HEK293 (cell line): ENCODE measurements at regions not wholly inside any gene's neighbourhood (a gene's known extent, or its start where the extent isn't known, plus 50 kb on each side); places are given as distances from the start of the nearest gene placed in this dataset.

Experiments
- CTCF ChIA-PET: fragments of 350-600 bp; formaldehyde crosslinking; extraction: SDS; loops from one replicate; lab custom pipeline; 2021; ENCODE audit warnings: antibody characterized with exemption; lab: Yijun Ruan, JAX
- POLR2A ChIA-PET: fragments of 300-600 bp; formaldehyde crosslinking; extraction: SDS; loops from one replicate; lab custom pipeline; 2020; ENCODE audit warnings: antibody characterized with exemption, inconsistent platforms; lab: Yijun Ruan, JAX
- H3K27ac ChIP-seq: fragments of 200-500 bp; sonication (Bioruptor generic); 2 replicates; pipeline ENCODE4 v1.5.1; 2014; ENCODE audit warnings: low read depth, low read length, control low read depth, inconsistent platforms; ENCODE audit errors: extremely low read depth
- H3K36me3 ChIP-seq, 2 experiments: fragments of 200-500 bp in 1 of 2; sonication (Bioruptor generic) in 1 of 2; 1 replicate in 1 of 2; 2 replicates in 1 of 2; pipeline ENCODE4 v1.5.1; 2014 to 2017; ENCODE audit warnings: inconsistent platforms in 2 of 2, low read length in 2 of 2; ENCODE audit not compliant: control insufficient read depth in 2 of 2, insufficient read depth in 1 of 2
- H3K4me1 ChIP-seq: fragments of 200-500 bp; sonication (Bioruptor generic); 2 replicates; pipeline ENCODE4 v1.5.1; 2014; ENCODE audit warnings: mild to moderate bottlenecking, low read length, inconsistent platforms; ENCODE audit not compliant: control insufficient read depth, insufficient read depth
- H3K4me3 ChIP-seq: 2 replicates; pipeline ENCODE4 v1.5.1; 2011; ENCODE audit warnings: low read depth, mild to moderate bottlenecking, control low read depth, low read length, moderate library complexity
- H3K9me3 ChIP-seq: fragments of 200-500 bp; sonication (Bioruptor generic); 2 replicates; pipeline ENCODE4 v1.5.1; 2014; ENCODE audit warnings: low read depth, low read length, inconsistent platforms; ENCODE audit not compliant: control insufficient read depth, insufficient read depth
- KLF9 ChIP-seq: fragments of 450-650 bp; formaldehyde crosslinking; IDR thresholded peaks from 2 replicates; pipeline ENCODE4 v1.5.1; 2016; ENCODE audit warnings: missing biosample characterization, missing genetic modification characterization, low read depth
- OSR2 ChIP-seq: fragments of 450-650 bp; formaldehyde crosslinking; IDR thresholded peaks from 2 replicates; pipeline ENCODE4 v1.5.1; 2016; ENCODE audit warnings: missing biosample characterization, missing genetic modification characterization
- PRDM2 ChIP-seq: fragments of 450-650 bp; formaldehyde crosslinking; IDR thresholded peaks from 2 replicates; pipeline ENCODE4 v1.5.1; 2016; ENCODE audit warnings: missing biosample characterization, missing genetic modification characterization, borderline replicate concordance
- ZBTB1 ChIP-seq: fragments of 450-650 bp; formaldehyde crosslinking; IDR thresholded peaks from 2 replicates; pipeline ENCODE4 v1.5.1; 2016; ENCODE audit warnings: missing biosample characterization, missing genetic modification characterization
- ZNF121 ChIP-seq: fragments of 450-650 bp; formaldehyde crosslinking; IDR thresholded peaks from 2 replicates; pipeline ENCODE4 v1.5.1; 2016; ENCODE audit warnings: missing biosample characterization, missing genetic modification characterization
- ZNF211 ChIP-seq: fragments of 450-650 bp; formaldehyde crosslinking; IDR thresholded peaks from 2 replicates; pipeline ENCODE4 v1.5.1; 2016; ENCODE audit warnings: low read depth, missing biosample characterization, missing genetic modification characterization
- ZNF274 ChIP-seq, 2 experiments: fragments of 200-500 bp in 1 of 2; fragments of 450-650 bp in 1 of 2; sonication (Bioruptor generic) in 1 of 2; formaldehyde crosslinking in 1 of 2; IDR thresholded peaks; 2 replicates each; pipeline versions ENCODE4 v1.5.1 to v1.6.1; 2014 to 2016; ENCODE audit warnings: borderline replicate concordance in 1 of 2, inconsistent platforms in 1 of 2, low read length in 1 of 2, missing biosample characterization in 1 of 2, missing genetic modification characterization in 1 of 2
- ZNF416 ChIP-seq: fragments of 450-650 bp; formaldehyde crosslinking; IDR thresholded peaks from 2 replicates; pipeline ENCODE4 v1.5.1; 2016; ENCODE audit warnings: missing biosample characterization, missing genetic modification characterization
- ZNF544 ChIP-seq: fragments of 450-650 bp; formaldehyde crosslinking; IDR thresholded peaks from 2 replicates; pipeline ENCODE4 v1.5.0; 2017; ENCODE audit warnings: missing biosample characterization, missing genetic modification characterization
- ZNF555 ChIP-seq: fragments of 450-650 bp; formaldehyde crosslinking; conservative IDR thresholded peaks from 2 replicates; pipeline ENCODE4 v1.5.1; 2017; ENCODE audit warnings: missing biosample characterization, mild to moderate bottlenecking, missing genetic modification characterization, inconsistent platforms
- ZNF843 ChIP-seq: fragments of 450-650 bp; formaldehyde crosslinking; IDR thresholded peaks from 2 replicates; pipeline ENCODE4 v1.5.1; 2016; ENCODE audit warnings: missing biosample characterization, missing genetic modification characterization
- TF ChIP-seq, protein P1 (sequence below): fragments of 450-650 bp; formaldehyde crosslinking; IDR thresholded peaks from 2 replicates; pipeline ENCODE4 v1.5.1; 2016; ENCODE audit warnings: missing biosample characterization, missing genetic modification characterization
- TF ChIP-seq, protein P2 (sequence below): fragments of 450-650 bp; formaldehyde crosslinking; IDR thresholded peaks from 2 replicates; pipeline ENCODE4 v1.5.1; 2016; ENCODE audit warnings: missing biosample characterization, missing genetic modification characterization
- TF ChIP-seq, protein P3 (sequence below): fragments of 450-650 bp; formaldehyde crosslinking; conservative IDR thresholded peaks from 2 replicates; pipeline ENCODE4 v1.5.1; 2016; ENCODE audit warnings: low read depth, missing biosample characterization, missing genetic modification characterization

DNA sequence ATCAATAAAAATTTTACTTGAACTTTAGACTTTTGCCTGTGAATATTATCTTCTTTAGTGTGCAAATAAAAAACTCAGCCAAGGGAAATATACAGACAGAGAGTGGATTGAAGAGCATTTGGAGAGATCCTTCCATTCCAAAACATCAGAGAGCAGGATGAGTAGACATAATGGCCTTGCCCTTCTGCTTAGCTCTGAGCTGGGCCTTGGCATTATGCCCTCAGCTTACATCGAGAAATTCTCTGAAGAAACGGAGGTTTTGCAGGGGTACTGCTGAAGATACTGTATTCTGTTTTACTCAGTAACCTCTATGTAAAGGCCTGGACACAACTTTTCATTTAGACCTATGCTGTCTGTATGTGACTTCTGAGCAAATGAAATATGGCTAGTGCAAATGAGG is 317.4 kb downstream of the STIM2 start:
- POLR2A ChIA-PET = no interaction called here
- Histone ChIP-seq H3K36me3 (no peaks in the 10 kb centered on the region), H3K4me3 (no peak overlapping the region), H3K27ac (no peak overlapping the region), H3K9me3 (no peaks in the 10 kb centered on the region), H3K4me1 (no peaks in the 10 kb centered on the region)
- CTCF ChIA-PET = no interaction called here
- TF ChIP-seq, protein P1, sequence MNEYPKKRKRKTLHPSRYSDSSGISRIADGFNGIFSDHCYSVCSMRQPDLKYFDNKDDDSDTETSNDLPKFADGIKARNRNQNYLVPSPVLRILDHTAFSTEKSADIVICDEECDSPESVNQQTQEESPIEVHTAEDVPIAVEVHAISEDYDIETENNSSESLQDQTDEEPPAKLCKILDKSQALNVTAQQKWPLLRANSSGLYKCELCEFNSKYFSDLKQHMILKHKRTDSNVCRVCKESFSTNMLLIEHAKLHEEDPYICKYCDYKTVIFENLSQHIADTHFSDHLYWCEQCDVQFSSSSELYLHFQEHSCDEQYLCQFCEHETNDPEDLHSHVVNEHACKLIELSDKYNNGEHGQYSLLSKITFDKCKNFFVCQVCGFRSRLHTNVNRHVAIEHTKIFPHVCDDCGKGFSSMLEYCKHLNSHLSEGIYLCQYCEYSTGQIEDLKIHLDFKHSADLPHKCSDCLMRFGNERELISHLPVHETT (tag by site-specific recombination) = no peak

DNA sequence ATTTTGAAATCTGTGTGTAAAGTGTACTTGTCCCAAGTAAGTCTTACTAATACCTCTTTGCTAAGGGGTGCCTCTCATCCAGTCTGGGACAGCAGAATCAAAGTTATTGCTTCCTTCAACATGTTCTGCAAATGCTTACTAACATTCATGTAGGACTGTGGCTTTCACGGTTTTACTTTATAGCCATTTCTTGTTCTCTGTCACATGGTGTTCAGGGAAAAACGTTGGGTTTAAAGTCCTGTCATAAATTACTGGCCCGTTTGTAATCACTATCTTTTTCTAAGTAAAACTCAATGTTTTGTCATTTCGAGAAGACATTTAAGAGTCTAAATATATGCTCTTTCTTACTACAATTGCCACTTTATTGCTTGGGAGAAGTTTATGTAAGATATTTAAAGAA is 321.1 kb downstream of the STIM2 start:
- Histone ChIP-seq H3K4me3 (no peak overlapping the region), H3K4me1 (no peaks in the 10 kb centered on the region), H3K27ac (no peak overlapping the region), H3K9me3 (no peaks in the 10 kb centered on the region), H3K36me3 (no peaks in the 10 kb centered on the region)
- no peak for TF ChIP-seq ZNF555 (tag by site-specific recombination)
- TF ChIP-seq, protein P2, sequence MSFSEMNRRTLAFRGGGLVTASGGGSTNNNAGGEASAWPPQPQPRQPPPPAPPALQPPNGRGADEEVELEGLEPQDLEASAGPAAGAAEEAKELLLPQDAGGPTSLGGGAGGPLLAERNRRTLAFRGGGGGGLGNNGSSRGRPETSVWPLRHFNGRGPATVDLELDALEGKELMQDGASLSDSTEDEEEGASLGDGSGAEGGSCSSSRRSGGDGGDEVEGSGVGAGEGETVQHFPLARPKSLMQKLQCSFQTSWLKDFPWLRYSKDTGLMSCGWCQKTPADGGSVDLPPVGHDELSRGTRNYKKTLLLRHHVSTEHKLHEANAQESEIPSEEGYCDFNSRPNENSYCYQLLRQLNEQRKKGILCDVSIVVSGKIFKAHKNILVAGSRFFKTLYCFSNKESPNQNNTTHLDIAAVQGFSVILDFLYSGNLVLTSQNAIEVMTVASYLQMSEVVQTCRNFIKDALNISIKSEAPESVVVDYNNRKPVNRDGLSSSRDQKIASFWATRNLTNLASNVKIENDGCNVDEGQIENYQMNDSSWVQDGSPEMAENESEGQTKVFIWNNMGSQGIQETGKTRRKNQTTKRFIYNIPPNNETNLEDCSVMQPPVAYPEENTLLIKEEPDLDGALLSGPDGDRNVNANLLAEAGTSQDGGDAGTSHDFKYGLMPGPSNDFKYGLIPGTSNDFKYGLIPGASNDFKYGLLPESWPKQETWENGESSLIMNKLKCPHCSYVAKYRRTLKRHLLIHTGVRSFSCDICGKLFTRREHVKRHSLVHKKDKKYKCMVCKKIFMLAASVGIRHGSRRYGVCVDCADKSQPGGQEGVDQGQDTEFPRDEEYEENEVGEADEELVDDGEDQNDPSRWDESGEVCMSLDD = no peak
- no peak for TF ChIP-seq KLF9 (tag by site-specific recombination)
- no peak for TF ChIP-seq PRDM2 (tag by site-specific recombination)
- POLR2A ChIA-PET = no interaction called here
- CTCF ChIA-PET = no interaction called here

DNA sequence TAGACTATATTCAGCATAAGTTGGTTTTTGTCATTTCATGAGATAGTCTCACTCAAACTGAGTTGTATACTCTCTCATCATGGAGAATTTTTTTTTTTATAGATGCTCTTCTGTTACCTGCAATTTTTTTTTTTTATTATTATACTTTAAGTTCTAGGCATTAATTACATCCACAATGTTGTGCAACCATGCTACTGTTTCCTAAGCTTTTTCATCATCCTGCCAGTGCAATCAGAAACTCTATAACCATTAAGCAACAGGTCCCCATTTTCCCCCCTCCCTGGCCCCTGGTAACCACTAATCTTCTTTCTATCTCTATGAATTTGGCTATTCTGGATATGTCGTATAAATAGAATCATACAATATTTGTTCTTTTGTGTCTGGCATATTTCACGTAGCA is 321.6 kb downstream of the STIM2 start:
- Histone ChIP-seq H3K4me3 (no peak overlapping the region), H3K27ac (no peak overlapping the region), H3K36me3 (no peaks in the 10 kb centered on the region), H3K4me1 (no peaks in the 10 kb centered on the region), H3K9me3 (no peaks in the 10 kb centered on the region)
- ChIA-PET POLR2A (no interaction called here), CTCF (no interaction called here)
- TF ChIP-seq OSR2 = no peak
- TF ChIP-seq ZBTB1 (tag by site-specific recombination) = no peak
- TF ChIP-seq ZNF274 (IDR thresholded peaks at IDR 0.05; ENCODE audit: low read length) = no peak
- no peak for TF ChIP-seq ZNF274 (tag by site-specific recombination; IDR thresholded peaks at IDR 0.05; ENCODE audit: borderline replicate concordance)
- TF ChIP-seq ZNF416 (tag by site-specific recombination) = no peak
- no peak for TF ChIP-seq ZNF211 (tag by site-specific recombination)
- TF ChIP-seq ZNF843 (tag by site-specific recombination) = no peak
- TF ChIP-seq ZNF544 (tag by site-specific recombination) = no peak
- TF ChIP-seq ZNF121 (tag by site-specific recombination) = no peak
- TF ChIP-seq, protein P3, sequence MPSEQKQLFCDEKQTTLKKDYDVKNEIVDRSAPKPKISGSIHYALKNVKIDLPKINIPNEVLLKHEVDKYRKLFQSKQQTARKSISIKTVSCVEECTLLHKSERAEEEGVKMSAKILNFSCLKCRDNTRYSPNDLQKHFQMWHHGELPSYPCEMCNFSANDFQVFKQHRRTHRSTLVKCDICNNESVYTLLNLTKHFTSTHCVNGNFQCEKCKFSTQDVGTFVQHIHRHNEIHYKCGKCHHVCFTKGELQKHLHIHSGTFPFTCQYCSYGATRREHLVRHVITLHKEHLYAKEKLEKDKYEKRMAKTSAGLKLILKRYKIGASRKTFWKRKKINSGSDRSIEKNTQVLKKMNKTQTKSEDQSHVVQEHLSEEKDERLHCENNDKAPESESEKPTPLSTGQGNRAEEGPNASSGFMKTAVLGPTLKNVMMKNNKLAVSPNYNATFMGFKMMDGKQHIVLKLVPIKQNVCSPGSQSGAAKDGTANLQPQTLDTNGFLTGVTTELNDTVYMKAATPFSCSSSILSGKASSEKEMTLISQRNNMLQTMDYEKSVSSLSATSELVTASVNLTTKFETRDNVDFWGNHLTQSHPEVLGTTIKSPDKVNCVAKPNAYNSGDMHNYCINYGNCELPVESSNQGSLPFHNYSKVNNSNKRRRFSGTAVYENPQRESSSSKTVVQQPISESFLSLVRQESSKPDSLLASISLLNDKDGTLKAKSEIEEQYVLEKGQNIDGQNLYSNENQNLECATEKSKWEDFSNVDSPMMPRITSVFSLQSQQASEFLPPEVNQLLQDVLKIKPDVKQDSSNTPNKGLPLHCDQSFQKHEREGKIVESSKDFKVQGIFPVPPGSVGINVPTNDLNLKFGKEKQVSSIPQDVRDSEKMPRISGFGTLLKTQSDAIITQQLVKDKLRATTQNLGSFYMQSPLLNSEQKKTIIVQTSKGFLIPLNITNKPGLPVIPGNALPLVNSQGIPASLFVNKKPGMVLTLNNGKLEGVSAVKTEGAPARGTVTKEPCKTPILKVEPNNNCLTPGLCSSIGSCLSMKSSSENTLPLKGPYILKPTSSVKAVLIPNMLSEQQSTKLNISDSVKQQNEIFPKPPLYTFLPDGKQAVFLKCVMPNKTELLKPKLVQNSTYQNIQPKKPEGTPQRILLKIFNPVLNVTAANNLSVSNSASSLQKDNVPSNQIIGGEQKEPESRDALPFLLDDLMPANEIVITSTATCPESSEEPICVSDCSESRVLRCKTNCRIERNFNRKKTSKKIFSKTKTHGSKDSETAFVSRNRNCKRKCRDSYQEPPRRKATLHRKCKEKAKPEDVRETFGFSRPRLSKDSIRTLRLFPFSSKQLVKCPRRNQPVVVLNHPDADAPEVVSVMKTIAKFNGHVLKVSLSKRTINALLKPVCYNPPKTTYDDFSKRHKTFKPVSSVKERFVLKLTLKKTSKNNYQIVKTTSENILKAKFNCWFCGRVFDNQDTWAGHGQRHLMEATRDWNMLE (tag by site-specific recombination) = no peak
